Mammary epithelial cell (primary cell): ENCODE measurements at regions not wholly inside any gene's neighbourhood (a gene's known extent, or its start where the extent isn't known, plus 50 kb on each side); places are given as distances from the start of the nearest gene placed in this dataset.

Experiments used
- EZH2 ChIP-seq: IDR thresholded peaks from 2 replicates; pipeline ENCODE4 v1.6.1; 2012; ENCODE audit warnings: low read length, inconsistent platforms, borderline replicate concordance
- TF ChIP-seq, protein P1 (sequence below), 2 donors: IDR thresholded peaks in 1 of 2; conservative IDR thresholded peaks in 1 of 2; 2 replicates each; pipeline ENCODE4 v1.5.1; 2011 to 2012; ENCODE audit warnings: inconsistent platforms in 2 of 2, low read length in 2 of 2, mild to moderate bottlenecking in 2 of 2, control low read depth in 1 of 2, low read depth in 1 of 2; ENCODE audit not compliant: insufficient read depth in 1 of 2; ENCODE audit errors: extremely low read depth in 1 of 2

DNA sequence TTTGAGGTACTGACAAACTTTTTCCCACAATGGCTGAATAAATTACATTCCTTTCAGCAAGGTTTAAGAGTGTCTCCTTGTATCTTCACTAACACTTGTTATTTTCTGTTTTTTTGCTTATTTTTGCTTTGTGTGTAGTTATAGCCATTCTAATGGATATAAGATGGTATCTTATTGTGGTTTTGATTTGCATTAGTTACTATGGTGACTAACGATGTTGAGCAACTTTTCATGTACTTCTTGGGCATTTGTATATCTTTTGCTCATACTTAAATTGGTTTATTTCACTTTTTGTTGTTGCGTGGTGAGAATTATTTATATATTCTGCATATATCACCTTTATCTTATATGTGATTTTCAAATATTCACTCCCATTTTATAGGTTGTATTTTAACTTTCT, 79.9 kb upstream of the FSIP2 start:
- TF ChIP-seq, protein P1, sequence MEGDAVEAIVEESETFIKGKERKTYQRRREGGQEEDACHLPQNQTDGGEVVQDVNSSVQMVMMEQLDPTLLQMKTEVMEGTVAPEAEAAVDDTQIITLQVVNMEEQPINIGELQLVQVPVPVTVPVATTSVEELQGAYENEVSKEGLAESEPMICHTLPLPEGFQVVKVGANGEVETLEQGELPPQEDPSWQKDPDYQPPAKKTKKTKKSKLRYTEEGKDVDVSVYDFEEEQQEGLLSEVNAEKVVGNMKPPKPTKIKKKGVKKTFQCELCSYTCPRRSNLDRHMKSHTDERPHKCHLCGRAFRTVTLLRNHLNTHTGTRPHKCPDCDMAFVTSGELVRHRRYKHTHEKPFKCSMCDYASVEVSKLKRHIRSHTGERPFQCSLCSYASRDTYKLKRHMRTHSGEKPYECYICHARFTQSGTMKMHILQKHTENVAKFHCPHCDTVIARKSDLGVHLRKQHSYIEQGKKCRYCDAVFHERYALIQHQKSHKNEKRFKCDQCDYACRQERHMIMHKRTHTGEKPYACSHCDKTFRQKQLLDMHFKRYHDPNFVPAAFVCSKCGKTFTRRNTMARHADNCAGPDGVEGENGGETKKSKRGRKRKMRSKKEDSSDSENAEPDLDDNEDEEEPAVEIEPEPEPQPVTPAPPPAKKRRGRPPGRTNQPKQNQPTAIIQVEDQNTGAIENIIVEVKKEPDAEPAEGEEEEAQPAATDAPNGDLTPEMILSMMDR (conservative IDR thresholded peaks at IDR 0.05 in 1 of 2, IDR thresholded peaks at IDR 0.05 in 1 of 2; ENCODE audit: extremely low read depth in 1 of 2, insufficient read depth in 1 of 2, low read depth in 1 of 2, low read length in 2 of 2) = no peak
- no peak for TF ChIP-seq EZH2
